H1 (cell line): ENCODE measurements at regions not wholly inside any gene's neighbourhood (a gene's known extent, or its start where the extent isn't known, plus 50 kb on each side); places are given as distances from the start of the nearest gene placed in this dataset.

ENCODE experiments used
- NRF1 ChIP-seq: IDR thresholded peaks from 2 replicates; pipeline ENCODE4 v1.6.1; 2011; ENCODE audit warnings: mild to moderate bottlenecking, low read depth, low read length, improper control_type of control experiment
- POU5F1 ChIP-seq: IDR thresholded peaks from 2 replicates; pipeline ENCODE4 v1.6.1; 2011; ENCODE audit warnings: low read depth, mild to moderate bottlenecking, low read length, moderate library complexity
- RNF2 ChIP-seq: fragments of 200-900, 300-1000 bp; sonication (generic); IDR thresholded peaks from 2 replicates; pipeline ENCODE4 v1.7.1; 2016; ENCODE audit warnings: borderline replicate concordance, low read depth, mild to moderate bottlenecking, antibody characterized with exemption, low read length; ENCODE audit not compliant: poor library complexity, severe bottlenecking; ENCODE audit errors: missing control alignments
- SIRT6 ChIP-seq: IDR thresholded peaks from one replicate; pipeline ENCODE4 v1.7.1; 2012; ENCODE audit warnings: low read length, inconsistent platforms
- SP1 ChIP-seq: IDR thresholded peaks from 2 replicates; pipeline ENCODE4 v1.6.1; 2011; ENCODE audit warnings: low read depth, low read length
- TBP ChIP-seq: IDR thresholded peaks from 2 replicates; pipeline ENCODE4 v1.6.1; 2011; ENCODE audit warnings: low read depth, low read length, improper control_type of control experiment
- TF ChIP-seq, protein P1 (sequence below): fragments of 300-600 bp; sonication (generic); IDR thresholded peaks from 2 replicates; pipeline ENCODE4 v1.7.1; 2012; ENCODE audit warnings: low read length, moderate library complexity, mild to moderate bottlenecking, inconsistent platforms; ENCODE audit not compliant: insufficient replicate concordance
- TF ChIP-seq, protein P2 (sequence below): IDR thresholded peaks from 2 replicates; pipeline ENCODE4 v1.6.1; 2012; ENCODE audit warnings: inconsistent platforms

DNA sequence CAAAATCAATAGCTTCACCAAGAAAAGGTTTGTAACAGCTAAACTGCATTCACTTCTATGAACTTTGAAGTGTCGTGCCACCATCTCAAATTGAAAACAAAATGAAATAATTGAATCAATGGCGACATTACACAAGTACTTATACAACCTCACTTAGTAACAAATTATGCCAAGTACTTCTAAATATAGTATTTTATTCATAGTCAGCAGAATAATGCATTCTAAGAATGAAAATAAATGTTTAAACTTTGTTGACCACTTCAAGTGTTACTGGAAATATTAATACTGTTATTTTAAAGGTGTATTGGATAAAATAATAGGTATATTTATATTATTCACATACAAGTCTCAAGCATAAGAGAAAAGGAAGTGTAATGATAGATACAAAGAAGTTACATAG, 280.1 kb upstream of the HTR1E start (continued):
- TF ChIP-seq, protein P1, sequence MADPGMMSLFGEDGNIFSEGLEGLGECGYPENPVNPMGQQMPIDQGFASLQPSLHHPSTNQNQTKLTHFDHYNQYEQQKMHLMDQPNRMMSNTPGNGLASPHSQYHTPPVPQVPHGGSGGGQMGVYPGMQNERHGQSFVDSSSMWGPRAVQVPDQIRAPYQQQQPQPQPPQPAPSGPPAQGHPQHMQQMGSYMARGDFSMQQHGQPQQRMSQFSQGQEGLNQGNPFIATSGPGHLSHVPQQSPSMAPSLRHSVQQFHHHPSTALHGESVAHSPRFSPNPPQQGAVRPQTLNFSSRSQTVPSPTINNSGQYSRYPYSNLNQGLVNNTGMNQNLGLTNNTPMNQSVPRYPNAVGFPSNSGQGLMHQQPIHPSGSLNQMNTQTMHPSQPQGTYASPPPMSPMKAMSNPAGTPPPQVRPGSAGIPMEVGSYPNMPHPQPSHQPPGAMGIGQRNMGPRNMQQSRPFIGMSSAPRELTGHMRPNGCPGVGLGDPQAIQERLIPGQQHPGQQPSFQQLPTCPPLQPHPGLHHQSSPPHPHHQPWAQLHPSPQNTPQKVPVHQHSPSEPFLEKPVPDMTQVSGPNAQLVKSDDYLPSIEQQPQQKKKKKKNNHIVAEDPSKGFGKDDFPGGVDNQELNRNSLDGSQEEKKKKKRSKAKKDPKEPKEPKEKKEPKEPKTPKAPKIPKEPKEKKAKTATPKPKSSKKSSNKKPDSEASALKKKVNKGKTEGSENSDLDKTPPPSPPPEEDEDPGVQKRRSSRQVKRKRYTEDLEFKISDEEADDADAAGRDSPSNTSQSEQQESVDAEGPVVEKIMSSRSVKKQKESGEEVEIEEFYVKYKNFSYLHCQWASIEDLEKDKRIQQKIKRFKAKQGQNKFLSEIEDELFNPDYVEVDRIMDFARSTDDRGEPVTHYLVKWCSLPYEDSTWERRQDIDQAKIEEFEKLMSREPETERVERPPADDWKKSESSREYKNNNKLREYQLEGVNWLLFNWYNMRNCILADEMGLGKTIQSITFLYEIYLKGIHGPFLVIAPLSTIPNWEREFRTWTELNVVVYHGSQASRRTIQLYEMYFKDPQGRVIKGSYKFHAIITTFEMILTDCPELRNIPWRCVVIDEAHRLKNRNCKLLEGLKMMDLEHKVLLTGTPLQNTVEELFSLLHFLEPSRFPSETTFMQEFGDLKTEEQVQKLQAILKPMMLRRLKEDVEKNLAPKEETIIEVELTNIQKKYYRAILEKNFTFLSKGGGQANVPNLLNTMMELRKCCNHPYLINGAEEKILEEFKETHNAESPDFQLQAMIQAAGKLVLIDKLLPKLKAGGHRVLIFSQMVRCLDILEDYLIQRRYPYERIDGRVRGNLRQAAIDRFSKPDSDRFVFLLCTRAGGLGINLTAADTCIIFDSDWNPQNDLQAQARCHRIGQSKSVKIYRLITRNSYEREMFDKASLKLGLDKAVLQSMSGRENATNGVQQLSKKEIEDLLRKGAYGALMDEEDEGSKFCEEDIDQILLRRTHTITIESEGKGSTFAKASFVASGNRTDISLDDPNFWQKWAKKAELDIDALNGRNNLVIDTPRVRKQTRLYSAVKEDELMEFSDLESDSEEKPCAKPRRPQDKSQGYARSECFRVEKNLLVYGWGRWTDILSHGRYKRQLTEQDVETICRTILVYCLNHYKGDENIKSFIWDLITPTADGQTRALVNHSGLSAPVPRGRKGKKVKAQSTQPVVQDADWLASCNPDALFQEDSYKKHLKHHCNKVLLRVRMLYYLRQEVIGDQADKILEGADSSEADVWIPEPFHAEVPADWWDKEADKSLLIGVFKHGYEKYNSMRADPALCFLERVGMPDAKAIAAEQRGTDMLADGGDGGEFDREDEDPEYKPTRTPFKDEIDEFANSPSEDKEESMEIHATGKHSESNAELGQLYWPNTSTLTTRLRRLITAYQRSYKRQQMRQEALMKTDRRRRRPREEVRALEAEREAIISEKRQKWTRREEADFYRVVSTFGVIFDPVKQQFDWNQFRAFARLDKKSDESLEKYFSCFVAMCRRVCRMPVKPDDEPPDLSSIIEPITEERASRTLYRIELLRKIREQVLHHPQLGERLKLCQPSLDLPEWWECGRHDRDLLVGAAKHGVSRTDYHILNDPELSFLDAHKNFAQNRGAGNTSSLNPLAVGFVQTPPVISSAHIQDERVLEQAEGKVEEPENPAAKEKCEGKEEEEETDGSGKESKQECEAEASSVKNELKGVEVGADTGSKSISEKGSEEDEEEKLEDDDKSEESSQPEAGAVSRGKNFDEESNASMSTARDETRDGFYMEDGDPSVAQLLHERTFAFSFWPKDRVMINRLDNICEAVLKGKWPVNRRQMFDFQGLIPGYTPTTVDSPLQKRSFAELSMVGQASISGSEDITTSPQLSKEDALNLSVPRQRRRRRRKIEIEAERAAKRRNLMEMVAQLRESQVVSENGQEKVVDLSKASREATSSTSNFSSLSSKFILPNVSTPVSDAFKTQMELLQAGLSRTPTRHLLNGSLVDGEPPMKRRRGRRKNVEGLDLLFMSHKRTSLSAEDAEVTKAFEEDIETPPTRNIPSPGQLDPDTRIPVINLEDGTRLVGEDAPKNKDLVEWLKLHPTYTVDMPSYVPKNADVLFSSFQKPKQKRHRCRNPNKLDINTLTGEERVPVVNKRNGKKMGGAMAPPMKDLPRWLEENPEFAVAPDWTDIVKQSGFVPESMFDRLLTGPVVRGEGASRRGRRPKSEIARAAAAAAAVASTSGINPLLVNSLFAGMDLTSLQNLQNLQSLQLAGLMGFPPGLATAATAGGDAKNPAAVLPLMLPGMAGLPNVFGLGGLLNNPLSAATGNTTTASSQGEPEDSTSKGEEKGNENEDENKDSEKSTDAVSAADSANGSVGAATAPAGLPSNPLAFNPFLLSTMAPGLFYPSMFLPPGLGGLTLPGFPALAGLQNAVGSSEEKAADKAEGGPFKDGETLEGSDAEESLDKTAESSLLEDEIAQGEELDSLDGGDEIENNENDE, result no peak
- no peak for TF ChIP-seq SP1
- TF ChIP-seq NRF1, result no peak
- TF ChIP-seq SIRT6, result no peak
- TF ChIP-seq, protein P2, sequence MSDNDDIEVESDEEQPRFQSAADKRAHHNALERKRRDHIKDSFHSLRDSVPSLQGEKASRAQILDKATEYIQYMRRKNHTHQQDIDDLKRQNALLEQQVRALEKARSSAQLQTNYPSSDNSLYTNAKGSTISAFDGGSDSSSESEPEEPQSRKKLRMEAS, result no peak
- TF ChIP-seq TBP, result no peak
- no peak for TF ChIP-seq RNF2
- TF ChIP-seq POU5F1, result no peak
